ENCODE measurements at regions not wholly inside any gene's neighbourhood (a gene's known extent, or its start where the extent isn't known, plus 50 kb on each side); places are given as distances from the start of the nearest gene placed in this dataset.
"Not testable (repeated sequence)": the region's sequence is repeated elsewhere in the genome, so short reads cannot be mapped to it uniquely, and the experiment has no call there.

DNA sequence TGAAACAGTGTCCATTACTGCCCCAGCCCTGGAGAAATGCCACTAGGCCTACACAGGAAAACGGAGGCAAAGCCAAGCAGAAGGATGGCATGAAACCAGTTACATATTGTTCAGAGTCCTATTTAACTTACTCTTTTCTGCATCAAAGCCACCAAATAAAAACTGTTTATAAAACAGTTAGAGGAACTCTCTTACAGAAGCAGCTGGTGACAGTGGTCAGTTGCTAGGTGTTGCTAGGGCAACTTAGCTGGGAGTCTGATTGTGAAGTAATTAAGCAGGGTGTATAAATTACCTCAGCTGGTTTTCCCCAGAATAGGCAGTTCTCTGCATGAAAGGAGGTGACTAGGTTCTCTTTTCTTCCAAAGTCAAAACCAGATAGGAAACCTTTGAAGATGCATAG lies 115.6 kb upstream of the ZBED5 start:
- 59% methylated on average over 1 of the region's 1 CpG for WGBS
- TF ChIP-seq POLR2AphosphoS5 (IDR thresholded peaks at IDR 0.05): no peak
- no peak for TF ChIP-seq POLR2A (IDR thresholded peaks at IDR 0.05; ENCODE audit: low read depth)
- TF ChIP-seq, protein P1, sequence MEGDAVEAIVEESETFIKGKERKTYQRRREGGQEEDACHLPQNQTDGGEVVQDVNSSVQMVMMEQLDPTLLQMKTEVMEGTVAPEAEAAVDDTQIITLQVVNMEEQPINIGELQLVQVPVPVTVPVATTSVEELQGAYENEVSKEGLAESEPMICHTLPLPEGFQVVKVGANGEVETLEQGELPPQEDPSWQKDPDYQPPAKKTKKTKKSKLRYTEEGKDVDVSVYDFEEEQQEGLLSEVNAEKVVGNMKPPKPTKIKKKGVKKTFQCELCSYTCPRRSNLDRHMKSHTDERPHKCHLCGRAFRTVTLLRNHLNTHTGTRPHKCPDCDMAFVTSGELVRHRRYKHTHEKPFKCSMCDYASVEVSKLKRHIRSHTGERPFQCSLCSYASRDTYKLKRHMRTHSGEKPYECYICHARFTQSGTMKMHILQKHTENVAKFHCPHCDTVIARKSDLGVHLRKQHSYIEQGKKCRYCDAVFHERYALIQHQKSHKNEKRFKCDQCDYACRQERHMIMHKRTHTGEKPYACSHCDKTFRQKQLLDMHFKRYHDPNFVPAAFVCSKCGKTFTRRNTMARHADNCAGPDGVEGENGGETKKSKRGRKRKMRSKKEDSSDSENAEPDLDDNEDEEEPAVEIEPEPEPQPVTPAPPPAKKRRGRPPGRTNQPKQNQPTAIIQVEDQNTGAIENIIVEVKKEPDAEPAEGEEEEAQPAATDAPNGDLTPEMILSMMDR (IDR thresholded peaks at IDR 0.05): no peak
- TF ChIP-seq EP300 (IDR thresholded peaks at IDR 0.05): no peak
- no peak overlapping the region for H3K4me3 ChIP-seq
- H3K9me3 ChIP-seq: peaks cover 0 to 5% (median 0%) of the 10 kb centered on the region in 4 donors
- intact Hi-C loops (cut with DNase I): no loop called here
- H3K27me3 ChIP-seq: no peaks in the 10 kb centered on the region
- DNase-seq (ENCODE audit: extremely low spot score): no peak
- no peak overlapping the region for H3K27ac ChIP-seq (replicated peaks in 1 of 4)
- no peaks in the 10 kb centered on the region for H3K36me3 ChIP-seq
- peaks cover 0 to 10% (median 5%) of the 10 kb centered on the region in 4 donors for H3K4me1 ChIP-seq

DNA sequence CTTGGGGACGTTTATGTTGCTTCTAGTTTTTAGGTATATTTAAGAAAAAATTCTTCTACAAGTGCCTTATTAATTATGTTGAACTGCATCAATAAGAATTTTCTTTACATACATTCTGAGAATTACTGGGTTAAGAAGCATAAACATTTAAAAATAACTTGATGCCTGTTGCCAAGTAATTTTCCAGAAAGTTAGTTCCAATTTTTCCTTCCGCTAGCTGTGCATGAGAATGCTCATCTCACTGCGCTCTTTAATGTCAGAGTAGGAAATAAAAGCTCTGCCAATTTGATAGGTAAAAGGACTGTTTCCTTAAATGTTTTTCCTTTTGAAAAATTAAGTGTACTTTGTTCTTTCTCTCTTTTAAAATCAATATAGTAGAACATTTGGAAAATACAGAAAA lies 113.1 kb upstream of the ZBED5 start:
- intact Hi-C loops (cut with DNase I): no loop called here
- Histone ChIP-seq H3K9me3 (no peaks in the 10 kb centered on the region), H3K4me3 (no peak overlapping the region), H3K27ac (replicated peaks in 1 of 4) (no peak overlapping the region), H3K27me3 (no peaks in the 10 kb centered on the region), H3K36me3 (no peaks in the 10 kb centered on the region), H3K4me1 (peaks cover 0 to 10% (median 5%) of the 10 kb centered on the region in 4 donors)
- DNase-seq (ENCODE audit: extremely low spot score): no peak
- WGBS: 62% methylated on average over 3 of the region's 3 CpGs
- TF ChIP-seq EP300 (IDR thresholded peaks at IDR 0.05) (no peak), POLR2AphosphoS5 (IDR thresholded peaks at IDR 0.05) (no peak), POLR2A (IDR thresholded peaks at IDR 0.05; ENCODE audit: low read depth) (no peak)
- TF ChIP-seq, protein P1 (IDR thresholded peaks at IDR 0.05): no peak

- peaks cover 0 to 10% (median 5%) of the 10 kb centered on the region in 4 donors for H3K4me1 ChIP-seq
- no peaks in the 10 kb centered on the region for H3K27me3 ChIP-seq
- DNase-seq (ENCODE audit: extremely low spot score): no peak
- H3K27ac ChIP-seq (replicated peaks in 1 of 4): no peak overlapping the region
- H3K9me3 ChIP-seq: peaks cover 0 to under 1% (median 0%) of the 10 kb centered on the region in 4 donors
- no peaks in the 10 kb centered on the region for H3K36me3 ChIP-seq
- TF ChIP-seq EP300 (IDR thresholded peaks at IDR 0.05) (no peak), POLR2AphosphoS5 (IDR thresholded peaks at IDR 0.05) (no peak), POLR2A (IDR thresholded peaks at IDR 0.05; ENCODE audit: low read depth) (no peak)
- TF ChIP-seq, protein P1 (IDR thresholded peaks at IDR 0.05): no peak
- intact Hi-C loops (cut with DNase I): no loop called here
- H3K4me3 ChIP-seq: no peak overlapping the region
- WGBS: 97% methylated on average over 2 of the region's 2 CpGs
Observed at GRCh38 chr11:10969387-10969786, 111.5 kb upstream of the ZBED5 start.

GRCh38 chr11:10956884-10957283 lies 99.0 kb upstream of the ZBED5 start:
- WGBS: 69% methylated on average over 1 of the region's 1 CpG
- H3K4me3 ChIP-seq; H3K4me1 ChIP-seq; intact Hi-C loops (cut with DNase I); H3K27me3 ChIP-seq; H3K36me3 ChIP-seq; H3K27ac ChIP-seq (replicated peaks in 1 of 4); H3K9me3 ChIP-seq; DNase-seq (ENCODE audit: extremely low spot score): not testable (repeated sequence)

GRCh38 chr11:10955616-10956015 lies 97.8 kb upstream of the ZBED5 start:
- Histone ChIP-seq H3K36me3 (no peaks in the 10 kb centered on the region), H3K4me1 (no peaks in the 10 kb centered on the region), H3K27ac (replicated peaks in 1 of 4) (no peak overlapping the region), H3K27me3 (no peaks in the 10 kb centered on the region), H3K4me3 (no peak overlapping the region), H3K9me3 (no peaks in the 10 kb centered on the region)
- TF ChIP-seq, protein P1 (IDR thresholded peaks at IDR 0.05): no peak
- DNase-seq (ENCODE audit: extremely low spot score): no peak
- intact Hi-C loops (cut with DNase I): no loop called here
- WGBS: 80% methylated on average over 1 of the region's 1 CpG

Data from esophagus muscularis mucosa (tissue), 4 donors.